GM12878 (cell line): ENCODE measurements at regions not wholly inside any gene's neighbourhood (a gene's known extent, or its start where the extent isn't known, plus 50 kb on each side); places are given as distances from the start of the nearest gene placed in this dataset.

ENCODE experiments used
- ATAC-seq: fragments of 200-7000 bp; cut with Tn5 transposase; 3 replicates; pipeline ENCODE4 v1.9.1; 2020; ENCODE audit warnings: mild to moderate bottlenecking, moderate library complexity
- BruUV-seq: library from RNA; stranded (reverse); fragments of 400-500 nt; replicated peaks from 2 replicates; lab custom pipeline; 2021; lab: Mats Ljungman, UMichigan
- CTCF ChIA-PET: fragments of 300-600 bp; sonication (Branson Sonifier 250); formaldehyde crosslinking; extraction: SDS; loops from one replicate; lab custom pipeline; 2021; ENCODE audit warnings: inconsistent platforms; lab: Yijun Ruan, JAX
- POLR2A ChIA-PET: fragments of 350-600 bp; formaldehyde crosslinking; extraction: SDS; loops from one replicate; lab custom pipeline; 2021; ENCODE audit warnings: inconsistent platforms; lab: Charles Lee
- RAD21 ChIA-PET: fragments of 300-600 bp; sonication (Branson Sonifier 250); formaldehyde crosslinking; loops from one replicate; lab custom pipeline; 2023; ENCODE audit warnings: antibody characterized with exemption; ENCODE audit not compliant: unreplicated experiment; lab: Charles Lee
- SMC1A ChIA-PET: fragments of 300-600 bp; sonication (Branson Sonifier 250); formaldehyde crosslinking; loops from one replicate; lab custom pipeline; 2023; ENCODE audit not compliant: unreplicated experiment, uncharacterized antibody; lab: Charles Lee
- DNase-seq: peaks from one replicate; pipeline ENCODE4 v3.0.0-alpha.2; 2011; ENCODE audit warnings: low read depth, low spot score
- FAIRE-seq: peaks from 3 replicates; lab custom pipeline; 2011; peaks lifted over from hg19 to GRCh38; lab: Jason Lieb, UNC
- H2AFZ ChIP-seq: 2 replicates; pipeline ENCODE4 v1.6.0; 2011; ENCODE audit warnings: low read depth, low read length, control low read depth; ENCODE audit not compliant: control insufficient read depth
- H3K27ac ChIP-seq: 2 replicates; pipeline ENCODE4 v1.5.1; 2011; ENCODE audit warnings: control low read depth; ENCODE audit not compliant: control insufficient read depth, insufficient read depth
- H3K27me3 ChIP-seq, 2 experiments: replicated peaks in 1 of 2; 2 replicates each; pipeline versions ENCODE4 v1.6.0 to v1.6.1; 2011; ENCODE audit warnings: low read length in 1 of 2; ENCODE audit not compliant: control insufficient read depth in 2 of 2, insufficient read depth in 2 of 2
- H3K36me3 ChIP-seq, 2 experiments: 2 replicates each; pipeline ENCODE4 v1.5.1; 2011; ENCODE audit warnings: low read length in 1 of 2; ENCODE audit not compliant: control insufficient read depth in 2 of 2, insufficient read depth in 2 of 2
- H3K4me1 ChIP-seq: 2 replicates; pipeline ENCODE4 v1.6.1; 2011; ENCODE audit warnings: mild to moderate bottlenecking, low read length, moderate library complexity, mixed read lengths; ENCODE audit not compliant: control insufficient read depth, insufficient read depth
- H3K4me2 ChIP-seq: 2 replicates; pipeline ENCODE4 v1.6.0; 2011; ENCODE audit warnings: control low read depth; ENCODE audit not compliant: control insufficient read depth, insufficient read depth
- H3K4me3 ChIP-seq: fragments of 200-600 bp; sonication (generic); 2 replicates; pipeline ENCODE4 v1.5.1; 2016
- H3K79me2 ChIP-seq: 2 replicates; pipeline ENCODE4 v1.6.0; 2011; ENCODE audit warnings: low read length; ENCODE audit not compliant: control insufficient read depth, insufficient read depth
- H3K9ac ChIP-seq: 2 replicates; pipeline ENCODE4 v1.8.0; 2011; ENCODE audit warnings: low read length, control low read depth, mixed read lengths; ENCODE audit not compliant: control insufficient read depth, insufficient read depth
- H3K9me3 ChIP-seq: replicated peaks from 3 replicates; pipeline ENCODE4 v1.5.1; 2011; ENCODE audit warnings: mild to moderate bottlenecking, low read length; ENCODE audit not compliant: control insufficient read depth, insufficient read depth
- H4K20me1 ChIP-seq: 2 replicates; pipeline ENCODE4 v1.6.0; 2011; ENCODE audit not compliant: control insufficient read depth, insufficient read depth
- BRCA1 ChIP-seq: IDR thresholded peaks from 2 replicates; pipeline ENCODE4 v1.6.1; 2011; ENCODE audit warnings: low read depth, low read length, improper control_type of control experiment
- CBFB ChIP-seq: IDR thresholded peaks from 2 replicates; pipeline ENCODE4 v1.6.1; 2016; ENCODE audit warnings: antibody characterized with exemption, low read depth
- CHD1 ChIP-seq: IDR thresholded peaks from 2 replicates; pipeline ENCODE4 v1.6.1; 2012; ENCODE audit warnings: low read depth, low read length, improper control_type of control experiment
- CHD2 ChIP-seq: IDR thresholded peaks from 2 replicates; pipeline ENCODE4 v1.6.1; 2011; ENCODE audit warnings: low read depth, low read length, improper control_type of control experiment, borderline replicate concordance
- GATAD2B ChIP-seq: fragments of 450-650 bp; conservative IDR thresholded peaks from 2 replicates; pipeline ENCODE4 v1.6.1; 2017; ENCODE audit warnings: low read depth, mild to moderate bottlenecking, moderate library complexity
- HDGF ChIP-seq: fragments of 450-650 bp; IDR thresholded peaks from 2 replicates; pipeline ENCODE4 v1.6.1; 2016; ENCODE audit warnings: antibody characterized with exemption
- JUND ChIP-seq: IDR thresholded peaks from 2 replicates; pipeline ENCODE4 v1.6.1; 2012; ENCODE audit warnings: low read depth, mild to moderate bottlenecking, low read length, improper control_type of control experiment, moderate library complexity
- MTA2 ChIP-seq: fragments of 450-650 bp; IDR thresholded peaks from 2 replicates; pipeline ENCODE4 v1.6.1; 2016; ENCODE audit warnings: low read depth, mild to moderate bottlenecking, moderate library complexity
- RELA ChIP-seq: fragments of 450-650 bp; IDR thresholded peaks from 2 replicates; pipeline ENCODE4 v1.8.0; 2014; ENCODE audit warnings: borderline replicate concordance; ENCODE audit not compliant: partially characterized antibody
- SPI1 ChIP-seq: IDR thresholded peaks from 2 replicates; pipeline ENCODE4 v1.6.1; 2011; ENCODE audit warnings: low read depth, mild to moderate bottlenecking, low read length, moderate library complexity, borderline replicate concordance; ENCODE audit not compliant: insufficient read depth
- SRF ChIP-seq, 2 experiments: IDR thresholded peaks; 2 replicates each; pipeline ENCODE4 v1.6.1; 2011; ENCODE audit warnings: low read depth in 2 of 2, low read length in 2 of 2, mild to moderate bottlenecking in 1 of 2, moderate library complexity in 1 of 2
- STAT1 ChIP-seq: fragments of 450-650 bp; conservative IDR thresholded peaks from 2 replicates; pipeline ENCODE4 v1.6.1; 2014; ENCODE audit warnings: antibody characterized with exemption, mild to moderate bottlenecking
- STAT3 ChIP-seq: IDR thresholded peaks from 2 replicates; pipeline ENCODE4 v1.6.1; 2011; ENCODE audit warnings: low read depth, low read length, improper control_type of control experiment
- SUZ12 ChIP-seq: fragments of 200-600 bp; sonication (generic); IDR thresholded peaks from one replicate; pipeline ENCODE4 v1.6.1; 2018; ENCODE audit warnings: antibody characterized with exemption, mild to moderate bottlenecking; ENCODE audit not compliant: unreplicated experiment
- ZNF24 ChIP-seq: fragments of 450-650 bp; IDR thresholded peaks from 2 replicates; pipeline ENCODE4 v1.6.1; 2017; ENCODE audit warnings: antibody characterized with exemption, mild to moderate bottlenecking
- ZZZ3 ChIP-seq: IDR thresholded peaks from 2 replicates; pipeline ENCODE4 v1.6.1; 2011; ENCODE audit warnings: low read depth; ENCODE audit not compliant: control insufficient read depth, insufficient read length
- in situ Hi-C: fragments of 300-500 bp; cut with MboI; formaldehyde crosslinking; loops from 9 replicates; pipeline ENCODE4 v1.14.3; 2018; ENCODE audit warnings: mixed read lengths
- intact Hi-C: fragments of 100-400 bp; cut with micrococcal nuclease; formaldehyde crosslinking; loops from one replicate; pipeline ENCODE4 v1.14.2; 2022; ENCODE audit not compliant: unreplicated experiment
- TF ChIP-seq, protein P1 (sequence below): fragments of 450-650 bp; IDR thresholded peaks from 2 replicates; pipeline ENCODE4 v1.6.1; 2017; ENCODE audit warnings: mild to moderate bottlenecking, low read depth, inconsistent platforms; ENCODE audit not compliant: poor library complexity, severe bottlenecking

DNA sequence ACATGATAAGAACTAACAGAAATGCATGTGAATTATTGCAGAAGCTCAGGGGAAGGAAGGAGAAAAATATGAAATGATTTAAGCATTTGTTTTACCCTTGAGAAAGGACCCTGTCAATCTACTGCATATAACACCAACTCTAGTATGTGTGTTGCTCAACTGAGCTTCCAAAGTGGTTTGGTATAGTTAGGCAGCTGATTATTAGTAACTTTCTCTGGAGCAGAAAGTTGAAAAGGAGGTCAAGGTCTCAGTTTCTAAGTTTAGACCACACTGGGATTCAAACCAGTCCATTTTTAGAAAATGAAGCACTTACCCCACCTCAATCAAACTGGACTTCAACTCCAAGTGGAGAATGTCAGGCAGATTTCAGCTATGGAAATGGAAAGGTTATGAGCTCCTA lies 123.3 kb upstream of the CDC42EP3 start:
- Histone ChIP-seq H3K4me2 (no peak overlapping the region), H3K9ac (no peak overlapping the region), H3K9me3 (no peaks in the 10 kb centered on the region), H3K27me3 (no peaks in the 10 kb centered on the region), H3K36me3 (no peaks in the 10 kb centered on the region), H3K79me2 (no peaks in the 10 kb centered on the region), H4K20me1 (no peaks in the 10 kb centered on the region), H3K4me1 (peaks cover 3% of the 10 kb centered on the region; the same call in 1 of the 2 replicates), H2AFZ (no peak overlapping the region), H3K4me3 (no peak overlapping the region), H3K27ac (no peak overlapping the region)
- POLR2A ChIA-PET: no interaction called here
- no peak for ATAC-seq
- no peak for DNase-seq
- intact Hi-C loops (no loop called here), in situ Hi-C loops (no loop called here)
- no peak for FAIRE-seq
- TF ChIP-seq, protein P1, sequence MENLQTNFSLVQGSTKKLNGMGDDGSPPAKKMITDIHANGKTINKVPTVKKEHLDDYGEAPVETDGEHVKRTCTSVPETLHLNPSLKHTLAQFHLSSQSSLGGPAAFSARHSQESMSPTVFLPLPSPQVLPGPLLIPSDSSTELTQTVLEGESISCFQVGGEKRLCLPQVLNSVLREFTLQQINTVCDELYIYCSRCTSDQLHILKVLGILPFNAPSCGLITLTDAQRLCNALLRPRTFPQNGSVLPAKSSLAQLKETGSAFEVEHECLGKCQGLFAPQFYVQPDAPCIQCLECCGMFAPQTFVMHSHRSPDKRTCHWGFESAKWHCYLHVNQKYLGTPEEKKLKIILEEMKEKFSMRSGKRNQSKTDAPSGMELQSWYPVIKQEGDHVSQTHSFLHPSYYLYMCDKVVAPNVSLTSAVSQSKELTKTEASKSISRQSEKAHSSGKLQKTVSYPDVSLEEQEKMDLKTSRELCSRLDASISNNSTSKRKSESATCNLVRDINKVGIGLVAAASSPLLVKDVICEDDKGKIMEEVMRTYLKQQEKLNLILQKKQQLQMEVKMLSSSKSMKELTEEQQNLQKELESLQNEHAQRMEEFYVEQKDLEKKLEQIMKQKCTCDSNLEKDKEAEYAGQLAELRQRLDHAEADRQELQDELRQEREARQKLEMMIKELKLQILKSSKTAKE: no peak
- TF ChIP-seq SRF (IDR thresholded peaks at IDR 0.05; ENCODE audit: low read depth in 2 of 2, low read length in 2 of 2) (no peak), BRCA1 (no peak), CHD1 (no peak), RELA (no peak), SUZ12 (no peak), CHD2 (no peak), JUND (no peak), CBFB (no peak), STAT3 (no peak), HDGF (no peak), GATAD2B (no peak), STAT1 (no peak), MTA2 (no peak), ZZZ3 (no peak), SPI1 (no peak), ZNF24 (no peak)
- no TSS peak for BruUV-seq
- CTCF ChIA-PET: interaction anchor here (1.0 to 3.1 kb wide), 3 partner anchors 10 to 380 kb away, joined by 3 to 13 read pairs (median 5); no protein-coding TSS in a partner anchor
- RAD21 ChIA-PET: interaction anchor here (1.2 to 2.0 kb wide), 2 partner anchors 82 to 380 kb away, joined by 3 to 7 read pairs; no protein-coding TSS in a partner anchor
- SMC1A ChIA-PET: interaction anchor here (1.1 to 1.4 kb wide), 2 partner anchors 54 to 380 kb away, joined by 4 to 7 read pairs; no protein-coding TSS in a partner anchor
